Upper lobe of left lung (tissue), 6 donors: ENCODE measurements at regions not wholly inside any gene's neighbourhood (a gene's known extent, or its start where the extent isn't known, plus 50 kb on each side); places are given as distances from the start of the nearest gene placed in this dataset.

Experiments used
- ATAC-seq, 2 donors: fragments of 200-7000 bp; cut with Tn5 transposase; one replicate each; pipeline ENCODE4 v1.9.1; 2022; ENCODE audit warnings: mild to moderate bottlenecking in 2 of 2, moderate library complexity in 2 of 2; ENCODE audit not compliant: low FRiP score in 2 of 2
- DNase-seq, 2 donors: peaks; one replicate each; pipeline ENCODE4 v3.0.0-alpha.2; 2019 to 2020
- H3K27ac ChIP-seq, 4 donors: fragments of 200-600 bp; sonication (generic); one replicate each; pipeline ENCODE4 v1.5.1; 2016 to 2019
- H3K27me3 ChIP-seq, 4 donors: fragments of 200-600 bp; sonication (generic); one replicate each; pipeline ENCODE4 v1.5.1; 2017 to 2019
- H3K36me3 ChIP-seq, 4 donors: fragments of 200-600 bp; sonication (generic); one replicate each; pipeline ENCODE4 v1.5.1; 2016 to 2019
- H3K4me1 ChIP-seq, 4 donors: fragments of 200-600 bp; sonication (generic); one replicate each; pipeline ENCODE4 v1.5.1; 2018 to 2019
- H3K4me3 ChIP-seq, 4 donors: fragments of 200-600 bp; sonication (generic); one replicate each; pipeline ENCODE4 v1.5.1; 2017 to 2019; ENCODE audit warnings: mild to moderate bottlenecking in 2 of 4, moderate library complexity in 1 of 4
- H3K9me3 ChIP-seq, 4 donors: fragments of 200-600 bp; sonication (generic); one replicate each; pipeline ENCODE4 v1.5.1; 2018 to 2019
- CTCF ChIP-seq, 6 experiments: fragments of 450-650 bp in 4 of 6; fragments of 200-600 bp in 2 of 6; sonication (generic) in 2 of 6; IDR thresholded peaks; one replicate each; pipeline ENCODE4 v1.5.1; 2016 to 2019; ENCODE audit warnings: antibody characterized with exemption in 6 of 6
- EP300 ChIP-seq, 4 donors: sonication (generic); formaldehyde crosslinking; IDR thresholded peaks; one replicate each; pipeline ENCODE4 v1.5.1; 2017; ENCODE audit warnings: antibody characterized with exemption in 4 of 4, control low read depth in 2 of 4
- POLR2A ChIP-seq, 4 donors: fragments of 450-650 bp; IDR thresholded peaks; one replicate each; pipeline ENCODE4 v1.5.1; 2016 to 2017; ENCODE audit warnings: antibody characterized with exemption in 4 of 4, mild to moderate bottlenecking in 2 of 4
- POLR2AphosphoS5 ChIP-seq, 2 donors: sonication (generic); formaldehyde crosslinking; IDR thresholded peaks; one replicate each; pipeline ENCODE4 v1.5.1; 2017; ENCODE audit warnings: antibody characterized with exemption in 2 of 2
- WGBS, 2 donors: methylation state at CpG; one replicate each; pipeline ENCODE4 v1.1.5; 2017 to 2018; 5-methylcytosine and 5-hydroxymethylcytosine counted together
- donor health status: DM: no; HTN: no; CAD: no; lungs with moderate emphysema.
- donor health status: DM: no; HTN: yes; CAD: no; lungs with severe emphysema.

GRCh38 chrX:30948626-30949025, 59.6 kb upstream of the TAB3 start:
- Histone ChIP-seq H3K9me3 (no peaks in the 10 kb centered on the region), H3K27me3 (no peaks in the 10 kb centered on the region), H3K4me1 (no peaks in the 10 kb centered on the region), H3K36me3 (no peaks in the 10 kb centered on the region), H3K4me3 (no peak overlapping the region), H3K27ac (no peak overlapping the region)
- no peak for TF ChIP-seq POLR2A (IDR thresholded peaks at IDR 0.05)
- TF ChIP-seq EP300 (IDR thresholded peaks at IDR 0.05) = no peak
- TF ChIP-seq POLR2AphosphoS5 (IDR thresholded peaks at IDR 0.05) = no peak
- no peak for TF ChIP-seq CTCF (IDR thresholded peaks at IDR 0.05)
- ATAC-seq (no peak), DNase-seq (no peak)
- 63 to 76% methylated on average over 3 of the region's 3 CpGs for WGBS, 2 donors

- Histone ChIP-seq H3K4me1 (no peaks in the 10 kb centered on the region), H3K9me3 (no peaks in the 10 kb centered on the region), H3K4me3 (no peak overlapping the region), H3K36me3 (no peaks in the 10 kb centered on the region), H3K27me3 (no peaks in the 10 kb centered on the region), H3K27ac (no peak overlapping the region)
- DNase-seq = no peak
- TF ChIP-seq POLR2AphosphoS5 (IDR thresholded peaks at IDR 0.05) (no peak), CTCF (IDR thresholded peaks at IDR 0.05) (no peak), EP300 (IDR thresholded peaks at IDR 0.05) (no peak), POLR2A (IDR thresholded peaks at IDR 0.05) (no peak)
- WGBS, 2 donors = 63 to 77% methylated on average over 2 of the region's 2 CpGs
- no peak for ATAC-seq
These were observed 59.0 kb upstream of the TAB3 start for GRCh38 chrX:30948051-30948450.

- Histone ChIP-seq H3K36me3 (no peaks in the 10 kb centered on the region), H3K4me1 (no peaks in the 10 kb centered on the region), H3K27ac (no peak overlapping the region), H3K27me3 (no peaks in the 10 kb centered on the region), H3K9me3 (no peaks in the 10 kb centered on the region), H3K4me3 (no peak overlapping the region)
- no peak for DNase-seq
- ATAC-seq = no peak
- TF ChIP-seq POLR2A (IDR thresholded peaks at IDR 0.05) = no peak
- TF ChIP-seq CTCF (IDR thresholded peaks at IDR 0.05) = no peak
- TF ChIP-seq POLR2AphosphoS5 (IDR thresholded peaks at IDR 0.05) = no peak
These were observed 54.9 kb upstream of the TAB3 start for GRCh38 chrX:30943984-30944383.

- WGBS, 2 donors = 65 to 86% methylated on average over 1 of the region's 1 CpG
- no peak overlapping the region for H3K4me3 ChIP-seq
- H3K27ac ChIP-seq = no peak overlapping the region
- ATAC-seq (no peak), DNase-seq (no peak)
- TF ChIP-seq POLR2AphosphoS5 (IDR thresholded peaks at IDR 0.05) (no peak), EP300 (IDR thresholded peaks at IDR 0.05) (no peak), POLR2A (IDR thresholded peaks at IDR 0.05) (no peak), CTCF (IDR thresholded peaks at IDR 0.05) (no peak)
- H3K36me3 ChIP-seq = no peaks in the 10 kb centered on the region
- H3K27me3 ChIP-seq = no peaks in the 10 kb centered on the region
- H3K4me1 ChIP-seq = no peaks in the 10 kb centered on the region
- no peaks in the 10 kb centered on the region for H3K9me3 ChIP-seq
These were observed 52.8 kb upstream of the TAB3 start for GRCh38 chrX:30941898-30942297.

GRCh38 chrX:30939928-30940327, 50.9 kb upstream of the TAB3 start:
- DNase-seq (no peak), ATAC-seq (no peak)

More at GRCh38 chrX:30939928-30940327, 50.9 kb upstream of the TAB3 start:
- WGBS, 2 donors = 79 to 83% methylated on average over 4 of the region's 4 CpGs
- no peak overlapping the region for H3K4me3 ChIP-seq
- no peak for TF ChIP-seq POLR2AphosphoS5 (IDR thresholded peaks at IDR 0.05)
- TF ChIP-seq EP300 (IDR thresholded peaks at IDR 0.05) = no peak
- TF ChIP-seq CTCF (IDR thresholded peaks at IDR 0.05) = no peak
- no peak for TF ChIP-seq POLR2A (IDR thresholded peaks at IDR 0.05)
- no peak overlapping the region for H3K27ac ChIP-seq
- H3K9me3 ChIP-seq = no peaks in the 10 kb centered on the region
- H3K4me1 ChIP-seq = no peaks in the 10 kb centered on the region
- H3K36me3 ChIP-seq = no peaks in the 10 kb centered on the region
- no peaks in the 10 kb centered on the region for H3K27me3 ChIP-seq
